NOMO-1 (cell line): ENCODE measurements at regions not wholly inside any gene's neighbourhood (a gene's known extent, or its start where the extent isn't known, plus 50 kb on each side); places are given as distances from the start of the nearest gene placed in this dataset.
"Not testable (repeated sequence)": the region's sequence is repeated elsewhere in the genome, so short reads cannot be mapped to it uniquely, and the experiment has no call there.

Experiments used
- DNase-seq, 2 experiments: peaks; one replicate each; lab custom pipeline; 2025; ENCODE audit not compliant: unreplicated experiment in 2 of 2; lab: John Stamatoyannopoulos, UW

DNA sequence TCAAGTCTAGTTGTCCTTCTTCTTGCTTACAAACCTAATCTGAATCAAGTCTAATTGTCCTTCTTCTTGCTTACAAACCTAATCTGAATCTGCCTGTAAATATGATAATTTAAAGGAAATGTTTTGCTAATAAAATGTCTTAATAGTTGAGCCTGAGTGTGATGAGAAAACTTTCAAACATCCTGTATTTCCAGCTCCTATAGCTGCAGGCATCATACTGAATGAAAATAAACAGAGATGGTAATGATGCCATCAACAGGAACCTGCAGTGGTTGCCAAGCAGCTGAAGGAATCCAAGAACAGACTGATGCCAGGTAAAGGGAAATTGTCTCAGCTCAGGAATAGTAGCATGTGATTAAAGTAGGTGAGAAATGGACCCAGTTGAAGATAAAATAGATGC, 156.1 kb upstream of the IRS4 start:
- DNase-seq: no peak

GRCh38 chrX:108875548-108875947, 139.2 kb upstream of the IRS4 start:
- DNase-seq: no peak

- DNase-seq: not testable (repeated sequence)
Measured at GRCh38 chrX:108843039-108843438, 106.7 kb upstream of the IRS4 start.

GRCh38 chrX:108833993-108834392, 97.6 kb upstream of the IRS4 start:
- no peak for DNase-seq

DNA sequence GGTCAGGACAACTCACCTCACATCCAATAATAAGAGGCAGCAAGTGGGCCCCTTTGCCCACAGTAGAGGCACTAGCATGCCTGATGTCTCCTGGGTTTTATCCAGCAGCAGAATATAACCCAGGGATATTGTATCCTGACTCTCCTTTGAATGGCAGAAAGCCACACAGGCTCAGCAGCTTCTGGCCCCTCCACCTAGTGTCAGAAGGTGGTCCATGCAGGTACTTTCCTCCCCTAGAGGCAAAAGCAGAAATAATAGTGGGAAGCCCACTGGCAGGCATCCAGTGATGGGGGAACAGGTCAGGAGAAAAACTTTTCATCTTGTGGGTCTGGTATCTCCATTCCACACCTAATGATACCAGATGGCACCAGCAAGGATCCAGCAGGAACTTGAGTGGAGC, 75.5 kb upstream of the IRS4 start:
- DNase-seq: no peak

DNA sequence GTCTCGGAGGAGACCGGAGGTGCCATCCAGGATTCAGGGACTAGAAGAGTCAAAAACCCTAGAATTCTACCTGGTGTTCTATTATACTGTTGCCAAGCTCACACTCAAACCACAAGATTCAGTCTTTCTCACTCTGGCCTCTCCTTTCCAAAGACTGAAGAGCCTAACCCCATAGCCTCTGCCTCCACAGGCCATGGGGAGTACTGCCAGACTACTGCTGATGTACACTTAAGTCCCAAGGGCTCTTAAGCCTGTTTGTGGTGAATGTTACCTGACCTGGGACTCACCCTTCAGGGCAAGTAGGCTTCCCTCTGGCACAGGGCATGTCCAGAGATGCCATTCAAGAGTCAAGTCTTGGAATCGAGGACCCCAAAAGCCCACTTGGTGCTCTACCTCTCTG, 58.9 kb upstream of the IRS4 start:
- no peak for DNase-seq
